ENCODE measurements at regions not wholly inside any gene's neighbourhood (a gene's known extent, or its start where the extent isn't known, plus 50 kb on each side); places are given as distances from the start of the nearest gene placed in this dataset.

DNA sequence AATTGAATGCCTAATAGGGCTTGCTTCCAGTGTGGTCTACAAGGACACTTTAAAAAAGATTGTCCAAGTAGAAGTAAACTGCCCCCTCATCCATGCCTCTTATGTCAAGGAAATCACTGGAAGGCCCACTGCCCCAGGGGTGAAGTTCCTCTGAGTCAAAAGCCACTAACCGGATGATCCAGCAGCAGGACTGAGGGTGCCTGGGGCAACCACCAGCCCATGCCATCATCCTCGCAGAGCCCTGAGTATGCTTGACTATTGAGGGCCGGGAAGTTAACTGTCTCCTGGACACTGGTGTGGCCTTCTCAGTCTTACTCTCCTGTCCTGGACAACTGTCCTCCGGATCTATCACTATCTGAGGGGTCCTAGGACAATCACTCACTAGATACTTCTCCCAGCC lies 411.5 kb downstream of the TENT5A start:
- TF ChIP-seq TCF7L2 (IDR thresholded peaks at IDR 0.05; ENCODE audit: low read depth, low read length), result no peak
- TF ChIP-seq POLR2AphosphoS5 (IDR thresholded peaks at IDR 0.05; ENCODE audit: low read depth, low read length), result no peak
- no peak for TF ChIP-seq SIN3A (IDR thresholded peaks at IDR 0.05; ENCODE audit: borderline replicate concordance, insufficient read depth, low read depth, low read length)
- TF ChIP-seq, protein P1, sequence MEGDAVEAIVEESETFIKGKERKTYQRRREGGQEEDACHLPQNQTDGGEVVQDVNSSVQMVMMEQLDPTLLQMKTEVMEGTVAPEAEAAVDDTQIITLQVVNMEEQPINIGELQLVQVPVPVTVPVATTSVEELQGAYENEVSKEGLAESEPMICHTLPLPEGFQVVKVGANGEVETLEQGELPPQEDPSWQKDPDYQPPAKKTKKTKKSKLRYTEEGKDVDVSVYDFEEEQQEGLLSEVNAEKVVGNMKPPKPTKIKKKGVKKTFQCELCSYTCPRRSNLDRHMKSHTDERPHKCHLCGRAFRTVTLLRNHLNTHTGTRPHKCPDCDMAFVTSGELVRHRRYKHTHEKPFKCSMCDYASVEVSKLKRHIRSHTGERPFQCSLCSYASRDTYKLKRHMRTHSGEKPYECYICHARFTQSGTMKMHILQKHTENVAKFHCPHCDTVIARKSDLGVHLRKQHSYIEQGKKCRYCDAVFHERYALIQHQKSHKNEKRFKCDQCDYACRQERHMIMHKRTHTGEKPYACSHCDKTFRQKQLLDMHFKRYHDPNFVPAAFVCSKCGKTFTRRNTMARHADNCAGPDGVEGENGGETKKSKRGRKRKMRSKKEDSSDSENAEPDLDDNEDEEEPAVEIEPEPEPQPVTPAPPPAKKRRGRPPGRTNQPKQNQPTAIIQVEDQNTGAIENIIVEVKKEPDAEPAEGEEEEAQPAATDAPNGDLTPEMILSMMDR (IDR thresholded peaks at IDR 0.05), result no peak
- Histone ChIP-seq H3K4me1 (ENCODE audit: control insufficient read depth, insufficient read depth, low read length) (no peaks in the 10 kb centered on the region), H3K4me3 (ENCODE audit: low read depth in 2 of 2, low read length in 2 of 2) (no peak overlapping the region), H3K27ac (ENCODE audit: low read length) (no peak overlapping the region), H3K9me3 (ENCODE audit: control insufficient read depth, insufficient read depth, low read depth, low read length) (no peaks in the 10 kb centered on the region), H3K36me3 (ENCODE audit: control insufficient read depth, insufficient read depth, low read length) (no peaks in the 10 kb centered on the region), H3K27me3 (ENCODE audit: control insufficient read depth, insufficient read depth, low read length) (no peaks in the 10 kb centered on the region)
- DNase-seq (ENCODE audit: low read depth, low spot score), result no peak
- POLR2A ChIA-PET, result no interaction called here
- no peak for ATAC-seq
- CTCF ChIA-PET, result no interaction called here
- intact Hi-C loops (cut with micrococcal nuclease; ENCODE audit: unreplicated experiment) (no loop called here), in situ Hi-C loops (cut with HindIII; ENCODE audit: low pct_unique_long_range_greater_than_20kb, low sequenced_read_pairs) (no loop called here)
- no TSS peak for BruUV-seq (replicated peaks)

DNA sequence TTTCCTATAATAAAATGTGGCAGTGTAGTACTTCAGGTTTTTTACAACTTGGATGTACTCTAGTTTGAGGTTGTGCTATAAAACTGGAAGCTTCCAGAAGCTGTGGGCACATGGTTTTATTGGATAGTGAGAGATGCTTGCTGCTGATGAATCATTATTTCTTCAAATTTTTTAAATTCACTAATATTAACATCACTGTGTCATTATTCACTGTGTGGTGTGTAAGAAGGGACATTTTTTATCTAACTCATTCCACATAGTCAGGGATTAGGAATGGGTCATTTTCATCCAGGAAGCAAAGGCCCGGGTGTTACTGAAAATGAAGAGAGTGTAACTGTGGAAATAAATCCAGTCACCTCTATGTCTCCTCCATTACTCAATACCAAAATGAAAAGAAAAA lies 421.0 kb downstream of the TENT5A start:
- TF ChIP-seq TCF7L2 (IDR thresholded peaks at IDR 0.05; ENCODE audit: low read depth, low read length), result no peak
- TF ChIP-seq, protein P2, sequence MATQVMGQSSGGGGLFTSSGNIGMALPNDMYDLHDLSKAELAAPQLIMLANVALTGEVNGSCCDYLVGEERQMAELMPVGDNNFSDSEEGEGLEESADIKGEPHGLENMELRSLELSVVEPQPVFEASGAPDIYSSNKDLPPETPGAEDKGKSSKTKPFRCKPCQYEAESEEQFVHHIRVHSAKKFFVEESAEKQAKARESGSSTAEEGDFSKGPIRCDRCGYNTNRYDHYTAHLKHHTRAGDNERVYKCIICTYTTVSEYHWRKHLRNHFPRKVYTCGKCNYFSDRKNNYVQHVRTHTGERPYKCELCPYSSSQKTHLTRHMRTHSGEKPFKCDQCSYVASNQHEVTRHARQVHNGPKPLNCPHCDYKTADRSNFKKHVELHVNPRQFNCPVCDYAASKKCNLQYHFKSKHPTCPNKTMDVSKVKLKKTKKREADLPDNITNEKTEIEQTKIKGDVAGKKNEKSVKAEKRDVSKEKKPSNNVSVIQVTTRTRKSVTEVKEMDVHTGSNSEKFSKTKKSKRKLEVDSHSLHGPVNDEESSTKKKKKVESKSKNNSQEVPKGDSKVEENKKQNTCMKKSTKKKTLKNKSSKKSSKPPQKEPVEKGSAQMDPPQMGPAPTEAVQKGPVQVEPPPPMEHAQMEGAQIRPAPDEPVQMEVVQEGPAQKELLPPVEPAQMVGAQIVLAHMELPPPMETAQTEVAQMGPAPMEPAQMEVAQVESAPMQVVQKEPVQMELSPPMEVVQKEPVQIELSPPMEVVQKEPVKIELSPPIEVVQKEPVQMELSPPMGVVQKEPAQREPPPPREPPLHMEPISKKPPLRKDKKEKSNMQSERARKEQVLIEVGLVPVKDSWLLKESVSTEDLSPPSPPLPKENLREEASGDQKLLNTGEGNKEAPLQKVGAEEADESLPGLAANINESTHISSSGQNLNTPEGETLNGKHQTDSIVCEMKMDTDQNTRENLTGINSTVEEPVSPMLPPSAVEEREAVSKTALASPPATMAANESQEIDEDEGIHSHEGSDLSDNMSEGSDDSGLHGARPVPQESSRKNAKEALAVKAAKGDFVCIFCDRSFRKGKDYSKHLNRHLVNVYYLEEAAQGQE (IDR thresholded peaks at IDR 0.05; ENCODE audit: insufficient read depth in 1 of 2, low read depth in 2 of 2, low read length in 1 of 2), result no peak
- no peak for TF ChIP-seq SIN3A (IDR thresholded peaks at IDR 0.05; ENCODE audit: borderline replicate concordance, insufficient read depth, low read depth, low read length)
- TF ChIP-seq, protein P1 (IDR thresholded peaks at IDR 0.05), result no peak
- no peak for TF ChIP-seq POLR2AphosphoS5 (IDR thresholded peaks at IDR 0.05; ENCODE audit: low read depth, low read length)
- Histone ChIP-seq H3K27ac (ENCODE audit: low read length) (no peak overlapping the region), H3K9me3 (ENCODE audit: control insufficient read depth, insufficient read depth, low read depth, low read length) (no peaks in the 10 kb centered on the region), H3K4me1 (ENCODE audit: control insufficient read depth, insufficient read depth, low read length) (no peaks in the 10 kb centered on the region), H3K4me3 (ENCODE audit: low read depth in 2 of 2, low read length in 2 of 2) (no peak overlapping the region), H3K36me3 (ENCODE audit: control insufficient read depth, insufficient read depth, low read length) (no peaks in the 10 kb centered on the region), H3K27me3 (ENCODE audit: control insufficient read depth, insufficient read depth, low read length) (no peaks in the 10 kb centered on the region)
- ChIA-PET POLR2A (no interaction called here), CTCF (no interaction called here)
- DNase-seq (ENCODE audit: low read depth, low spot score) (no peak), ATAC-seq (no peak)
- in situ Hi-C loops (cut with HindIII; ENCODE audit: low pct_unique_long_range_greater_than_20kb, low sequenced_read_pairs) (no loop called here), intact Hi-C loops (cut with micrococcal nuclease; ENCODE audit: unreplicated experiment) (no loop called here)
- BruUV-seq (replicated peaks), result no TSS peak
